Natural killer cell (primary cell): ENCODE measurements at regions not wholly inside any gene's neighbourhood (a gene's known extent, or its start where the extent isn't known, plus 50 kb on each side); places are given as distances from the start of the nearest gene placed in this dataset.

Source experiments
- ATAC-seq, 3 donors: fragments of 150-1000 bp in 2 of 3; fragments of 200-7000 bp in 1 of 3; cut with Tn5 transposase; 1 replicate in 1 of 3; 2 replicates in 2 of 3; pipeline ENCODE4 v1.10.0; 2021; ENCODE audit warnings: mild to moderate bottlenecking in 2 of 3, moderate library complexity in 2 of 3
- DNase-seq, 2 donors: peaks; one replicate each; pipeline versions ENCODE4 v3.0.0 to v3.0.0-alpha.2; 2013 to 2021; ENCODE audit warnings: mixed read lengths in 1 of 2
- H3K27ac ChIP-seq: one replicate; pipeline ENCODE4 v1.5.1; 2013; ENCODE audit warnings: mild to moderate bottlenecking, low read length
- H3K27me3 ChIP-seq: one replicate; pipeline ENCODE4 v1.6.1; 2013; ENCODE audit warnings: low read length; ENCODE audit not compliant: control insufficient read depth, insufficient read depth
- H3K36me3 ChIP-seq: one replicate; pipeline ENCODE4 v1.6.1; 2013; ENCODE audit warnings: low read length; ENCODE audit not compliant: control insufficient read depth, insufficient read depth
- H3K4me1 ChIP-seq: one replicate; pipeline ENCODE4 v1.6.1; 2013; ENCODE audit warnings: low read length; ENCODE audit not compliant: control insufficient read depth, insufficient read depth
- H3K4me3 ChIP-seq: one replicate; pipeline ENCODE4 v1.5.1; 2013; ENCODE audit warnings: low read length
- H3K9me3 ChIP-seq: one replicate; pipeline ENCODE4 v1.6.1; 2013; ENCODE audit warnings: low read length; ENCODE audit not compliant: control insufficient read depth, insufficient read depth
- H3K27ac Mint-ChIP-seq, 2 donors: one replicate each; pipeline ENCODE4 v1.8.0; 2022; ENCODE audit warnings: mild to moderate bottlenecking in 2 of 2, mixed read lengths in 2 of 2, moderate library complexity in 1 of 2
- H3K27me3 Mint-ChIP-seq, 2 donors: one replicate each; pipeline ENCODE4 v1.8.0; 2022; ENCODE audit warnings: low read depth in 2 of 2, mixed read lengths in 2 of 2
- H3K36me3 Mint-ChIP-seq: one replicate; pipeline ENCODE4 v1.8.0; 2022; ENCODE audit warnings: mixed read lengths
- H3K4me1 Mint-ChIP-seq, 2 donors: one replicate each; pipeline ENCODE4 v1.8.0; 2022; ENCODE audit warnings: mixed read lengths in 2 of 2
- H3K4me3 Mint-ChIP-seq: one replicate; pipeline ENCODE4 v1.8.0; 2022; ENCODE audit warnings: mild to moderate bottlenecking, moderate library complexity, mixed read lengths
- H3K9me3 Mint-ChIP-seq, 2 donors: one replicate each; pipeline ENCODE4 v1.8.0; 2022; ENCODE audit warnings: mixed read lengths in 2 of 2
- WGBS: methylation state at CpG from one replicate; pipeline ENCODE4 v1.1.7; 2013; ENCODE audit warnings: missing lambda C conversion rate; ENCODE audit not compliant: insufficient coverage; 5-methylcytosine and 5-hydroxymethylcytosine counted together
- intact Hi-C: fragments of 100-400 bp; cut with micrococcal nuclease; formaldehyde crosslinking; loops from one replicate; pipeline ENCODE4 v1.14.2; 2022
- TF ChIP-seq, protein P1 (sequence below): fragments of 200-600 bp; IDR thresholded peaks from one replicate; pipeline ENCODE4 v1.8.0; 2022; ENCODE audit warnings: antibody characterized with exemption

GRCh38 chr9:80883426-80883825 lies 805.9 kb downstream of the TLE1 start:
- Histone ChIP-seq H3K36me3 (no peaks in the 10 kb centered on the region), H3K4me3 (no peak overlapping the region), H3K27ac (no peak overlapping the region), H3K27me3 (no peaks in the 10 kb centered on the region), H3K9me3 (no peaks in the 10 kb centered on the region), H3K4me1 (no peaks in the 10 kb centered on the region)
- WGBS, result 100% methylated on average over 1 of the region's 5 CpGs
- TF ChIP-seq, protein P1, sequence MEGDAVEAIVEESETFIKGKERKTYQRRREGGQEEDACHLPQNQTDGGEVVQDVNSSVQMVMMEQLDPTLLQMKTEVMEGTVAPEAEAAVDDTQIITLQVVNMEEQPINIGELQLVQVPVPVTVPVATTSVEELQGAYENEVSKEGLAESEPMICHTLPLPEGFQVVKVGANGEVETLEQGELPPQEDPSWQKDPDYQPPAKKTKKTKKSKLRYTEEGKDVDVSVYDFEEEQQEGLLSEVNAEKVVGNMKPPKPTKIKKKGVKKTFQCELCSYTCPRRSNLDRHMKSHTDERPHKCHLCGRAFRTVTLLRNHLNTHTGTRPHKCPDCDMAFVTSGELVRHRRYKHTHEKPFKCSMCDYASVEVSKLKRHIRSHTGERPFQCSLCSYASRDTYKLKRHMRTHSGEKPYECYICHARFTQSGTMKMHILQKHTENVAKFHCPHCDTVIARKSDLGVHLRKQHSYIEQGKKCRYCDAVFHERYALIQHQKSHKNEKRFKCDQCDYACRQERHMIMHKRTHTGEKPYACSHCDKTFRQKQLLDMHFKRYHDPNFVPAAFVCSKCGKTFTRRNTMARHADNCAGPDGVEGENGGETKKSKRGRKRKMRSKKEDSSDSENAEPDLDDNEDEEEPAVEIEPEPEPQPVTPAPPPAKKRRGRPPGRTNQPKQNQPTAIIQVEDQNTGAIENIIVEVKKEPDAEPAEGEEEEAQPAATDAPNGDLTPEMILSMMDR, result no peak
- no peaks in the 10 kb centered on the region for H3K4me1 Mint-ChIP-seq
- no peak overlapping the region for H3K4me3 Mint-ChIP-seq
- intact Hi-C loops, result no loop called here
- DNase-seq (no peak), ATAC-seq (no peak)
- H3K9me3 Mint-ChIP-seq, result peaks cover 0 to 5% of the 10 kb centered on the region in 2 donors
- no peak overlapping the region for H3K27ac Mint-ChIP-seq
- H3K27me3 Mint-ChIP-seq, result no peaks in the 10 kb centered on the region
- no peaks in the 10 kb centered on the region for H3K36me3 Mint-ChIP-seq

DNA sequence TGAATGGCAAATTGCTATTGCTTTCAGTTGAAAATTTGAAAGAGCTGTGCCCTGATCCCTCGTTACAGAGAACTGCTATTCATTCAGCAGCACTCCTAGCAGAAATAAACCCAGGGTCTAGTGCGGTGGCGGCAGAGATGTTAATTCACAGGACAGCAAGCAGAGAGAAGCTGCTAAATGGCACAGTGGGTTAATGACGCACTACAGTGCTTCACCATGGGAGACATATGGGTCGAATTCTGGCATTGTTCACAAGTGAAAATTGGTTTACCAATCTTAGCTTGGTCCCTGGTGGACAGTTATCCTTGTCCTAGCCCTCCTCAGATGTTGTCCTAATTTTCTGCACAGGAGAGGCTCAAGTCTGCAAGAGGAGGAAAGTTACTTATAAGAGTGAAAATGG lies 807.4 kb downstream of the TLE1 start:
- TF ChIP-seq, protein P1, result no peak
- H3K4me3 Mint-ChIP-seq, result no peak overlapping the region
- ATAC-seq (no peak), DNase-seq (no peak)
- Histone ChIP-seq H3K27ac (no peak overlapping the region), H3K27me3 (no peaks in the 10 kb centered on the region), H3K9me3 (no peaks in the 10 kb centered on the region), H3K4me3 (no peak overlapping the region), H3K4me1 (no peaks in the 10 kb centered on the region), H3K36me3 (no peaks in the 10 kb centered on the region)
- intact Hi-C loops, result no loop called here
- H3K27ac Mint-ChIP-seq, result no peak overlapping the region
- H3K27me3 Mint-ChIP-seq, result no peaks in the 10 kb centered on the region
- H3K4me1 Mint-ChIP-seq, result no peaks in the 10 kb centered on the region
- H3K36me3 Mint-ChIP-seq, result no peaks in the 10 kb centered on the region
- H3K9me3 Mint-ChIP-seq, result peaks cover 0 to 5% of the 10 kb centered on the region in 2 donors
- WGBS, result 77% methylated on average over 5 of the region's 5 CpGs

GRCh38 chr9:80881320-80881719 lies 808.0 kb downstream of the TLE1 start:
- no peak overlapping the region for H3K27ac Mint-ChIP-seq
- WGBS, result 84% methylated on average over 6 of the region's 6 CpGs
- TF ChIP-seq, protein P1, result no peak
- H3K27me3 Mint-ChIP-seq, result no peaks in the 10 kb centered on the region
- Histone ChIP-seq H3K36me3 (no peaks in the 10 kb centered on the region), H3K27me3 (no peaks in the 10 kb centered on the region), H3K9me3 (no peaks in the 10 kb centered on the region), H3K4me1 (no peaks in the 10 kb centered on the region), H3K4me3 (no peak overlapping the region), H3K27ac (no peak overlapping the region)
- peaks cover 4 to 9% of the 10 kb centered on the region in 2 donors for H3K9me3 Mint-ChIP-seq
- no peaks in the 10 kb centered on the region for H3K36me3 Mint-ChIP-seq
- ATAC-seq, result no peak
- no peak for DNase-seq
- no peak overlapping the region for H3K4me3 Mint-ChIP-seq
- intact Hi-C loops, result no loop called here
- H3K4me1 Mint-ChIP-seq, result no peaks in the 10 kb centered on the region

- H3K36me3 ChIP-seq, result no peaks in the 10 kb centered on the region
- no peak overlapping the region for H3K27ac ChIP-seq
- Mint-ChIP-seq H3K27me3 (no peaks in the 10 kb centered on the region), H3K9me3 (peaks cover 12 to 13% of the 10 kb centered on the region in 2 donors), H3K4me1 (no peaks in the 10 kb centered on the region), H3K36me3 (no peaks in the 10 kb centered on the region), H3K27ac (no peak overlapping the region), H3K4me3 (no peak overlapping the region)
- H3K4me3 ChIP-seq, result no peak overlapping the region
- no peaks in the 10 kb centered on the region for H3K27me3 ChIP-seq
- intact Hi-C loops, result no loop called here
- WGBS, result 93% methylated on average over 2 of the region's 2 CpGs
- no peak for ATAC-seq
- no peaks in the 10 kb centered on the region for H3K9me3 ChIP-seq
- DNase-seq, result no peak
- TF ChIP-seq, protein P1, result no peak
- no peaks in the 10 kb centered on the region for H3K4me1 ChIP-seq
Observed at GRCh38 chr9:80878556-80878955, 810.8 kb downstream of the TLE1 start.
